ENCODE measurements at regions not wholly inside any gene's neighbourhood (a gene's known extent, or its start where the extent isn't known, plus 50 kb on each side); places are given as distances from the start of the nearest gene placed in this dataset.

DNA sequence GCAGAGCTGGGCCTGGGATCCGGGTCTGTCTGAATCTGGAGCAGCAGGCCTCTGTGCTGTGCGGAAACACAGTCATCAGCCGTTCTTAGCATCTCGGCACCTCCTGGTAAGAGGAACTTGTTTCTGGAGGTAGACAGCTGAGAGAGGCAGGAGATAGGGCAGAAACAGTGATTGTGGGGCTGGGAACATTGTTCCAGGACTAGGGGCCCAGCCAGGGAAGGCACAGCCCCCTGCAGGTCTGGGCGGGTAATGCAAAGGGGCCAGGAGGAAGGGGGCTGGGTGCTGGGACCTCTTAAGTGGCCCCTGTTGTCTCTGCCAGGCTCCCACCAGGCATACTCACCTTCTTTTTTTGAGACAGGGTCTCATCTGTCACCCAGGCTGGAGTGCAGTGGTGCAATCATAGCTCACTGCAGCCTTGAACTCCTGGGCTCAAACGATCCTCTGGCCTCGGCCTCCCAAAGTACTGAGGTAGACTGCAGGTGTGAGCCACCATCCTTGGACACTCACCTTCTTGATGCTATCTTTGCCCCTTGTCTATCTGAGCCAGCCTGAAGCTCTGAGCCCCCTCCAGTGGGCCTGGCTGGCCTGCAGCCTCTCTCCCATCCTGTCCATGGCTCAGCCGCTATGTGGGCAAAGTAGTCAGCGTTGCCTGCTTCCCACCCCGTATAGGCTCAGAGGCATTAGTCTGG lies 134.3 kb upstream of the ZBTB40 start:
- no peaks in the 10 kb centered on the region for H3K36me3 ChIP-seq
- intact Hi-C loops (cut with DNase I) = no loop called here
- H3K4me3 ChIP-seq = no peak overlapping the region
- TF ChIP-seq, protein P1, sequence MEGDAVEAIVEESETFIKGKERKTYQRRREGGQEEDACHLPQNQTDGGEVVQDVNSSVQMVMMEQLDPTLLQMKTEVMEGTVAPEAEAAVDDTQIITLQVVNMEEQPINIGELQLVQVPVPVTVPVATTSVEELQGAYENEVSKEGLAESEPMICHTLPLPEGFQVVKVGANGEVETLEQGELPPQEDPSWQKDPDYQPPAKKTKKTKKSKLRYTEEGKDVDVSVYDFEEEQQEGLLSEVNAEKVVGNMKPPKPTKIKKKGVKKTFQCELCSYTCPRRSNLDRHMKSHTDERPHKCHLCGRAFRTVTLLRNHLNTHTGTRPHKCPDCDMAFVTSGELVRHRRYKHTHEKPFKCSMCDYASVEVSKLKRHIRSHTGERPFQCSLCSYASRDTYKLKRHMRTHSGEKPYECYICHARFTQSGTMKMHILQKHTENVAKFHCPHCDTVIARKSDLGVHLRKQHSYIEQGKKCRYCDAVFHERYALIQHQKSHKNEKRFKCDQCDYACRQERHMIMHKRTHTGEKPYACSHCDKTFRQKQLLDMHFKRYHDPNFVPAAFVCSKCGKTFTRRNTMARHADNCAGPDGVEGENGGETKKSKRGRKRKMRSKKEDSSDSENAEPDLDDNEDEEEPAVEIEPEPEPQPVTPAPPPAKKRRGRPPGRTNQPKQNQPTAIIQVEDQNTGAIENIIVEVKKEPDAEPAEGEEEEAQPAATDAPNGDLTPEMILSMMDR (IDR thresholded peaks at IDR 0.05) = no peak
- H3K9me3 ChIP-seq = no peaks in the 10 kb centered on the region
- peaks cover 20% of the 10 kb centered on the region for H3K27me3 ChIP-seq
- H3K27ac ChIP-seq = no peak overlapping the region
- H3K4me1 ChIP-seq = no peaks in the 10 kb centered on the region
- no peak for DNase-seq (ENCODE audit: low spot score in 2 of 2)

DNA sequence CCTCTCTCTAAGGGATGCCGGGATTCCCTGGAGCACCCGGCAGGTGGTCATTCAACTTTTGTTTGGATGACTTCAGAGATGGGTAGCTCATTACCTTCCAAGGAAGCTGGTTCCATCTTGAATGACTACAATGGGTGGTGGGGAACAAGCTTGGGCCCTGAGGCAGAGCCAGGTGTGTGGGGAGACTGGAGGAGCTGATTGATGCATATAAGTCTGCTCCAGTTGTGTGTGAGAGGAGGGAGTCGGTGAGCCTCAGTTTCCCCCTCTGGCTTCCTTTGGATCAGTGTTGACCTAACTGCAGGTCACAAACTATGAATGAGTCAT lies 133.8 kb upstream of the ZBTB40 start:
- H3K36me3 ChIP-seq = no peaks in the 10 kb centered on the region
- peaks cover 20% of the 10 kb centered on the region for H3K27me3 ChIP-seq
- no peak overlapping the region for H3K27ac ChIP-seq
- intact Hi-C loops (cut with DNase I) = no loop called here
- TF ChIP-seq, protein P1 (IDR thresholded peaks at IDR 0.05) = no peak
- H3K4me3 ChIP-seq = no peak overlapping the region
- DNase-seq (ENCODE audit: low spot score in 2 of 2) = no peak
- no peaks in the 10 kb centered on the region for H3K4me1 ChIP-seq
- H3K9me3 ChIP-seq = no peaks in the 10 kb centered on the region

DNA sequence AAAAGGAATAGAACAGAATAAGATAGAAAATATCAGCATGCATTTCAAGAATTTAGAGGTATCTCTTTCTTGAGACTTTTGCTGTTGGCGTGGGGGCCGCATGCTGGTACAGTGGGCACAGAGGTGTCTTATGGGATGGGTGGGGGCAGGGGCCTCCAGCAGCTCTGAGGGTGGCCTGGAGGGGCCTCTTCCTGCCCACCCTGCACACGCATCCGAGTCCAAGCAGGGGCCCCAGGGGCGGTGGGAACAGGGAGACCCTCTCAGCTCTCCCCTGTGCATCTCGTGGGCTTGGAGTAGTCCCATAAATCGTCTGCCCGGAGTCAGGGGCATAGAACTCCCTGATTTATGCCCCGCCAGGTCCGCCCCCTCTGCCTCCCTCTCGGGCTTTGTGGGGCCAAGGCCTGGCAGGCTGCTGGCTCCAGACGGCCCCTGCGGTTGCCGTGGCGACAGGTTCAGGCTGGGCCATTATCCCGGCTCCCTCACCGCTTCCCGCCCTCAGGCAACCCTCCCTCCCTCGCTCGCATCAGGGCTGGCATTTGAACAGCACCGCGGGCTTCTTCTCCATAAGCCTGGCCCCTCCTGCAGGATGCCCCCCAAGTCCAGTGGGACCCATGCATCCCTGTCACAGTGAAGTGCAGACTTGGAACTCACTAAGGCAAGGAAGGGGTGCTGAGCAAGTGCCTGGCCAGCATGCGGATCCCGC lies 133.2 kb upstream of the ZBTB40 start:
- intact Hi-C loops (cut with DNase I) = no loop called here
- Histone ChIP-seq H3K36me3 (no peaks in the 10 kb centered on the region), H3K27me3 (peaks cover 20% of the 10 kb centered on the region), H3K9me3 (no peaks in the 10 kb centered on the region), H3K27ac (no peak overlapping the region), H3K4me3 (no peak overlapping the region), H3K4me1 (no peaks in the 10 kb centered on the region)
- TF ChIP-seq, protein P1 (IDR thresholded peaks at IDR 0.05) = no peak
- no peak for DNase-seq (ENCODE audit: low spot score in 2 of 2)

DNA sequence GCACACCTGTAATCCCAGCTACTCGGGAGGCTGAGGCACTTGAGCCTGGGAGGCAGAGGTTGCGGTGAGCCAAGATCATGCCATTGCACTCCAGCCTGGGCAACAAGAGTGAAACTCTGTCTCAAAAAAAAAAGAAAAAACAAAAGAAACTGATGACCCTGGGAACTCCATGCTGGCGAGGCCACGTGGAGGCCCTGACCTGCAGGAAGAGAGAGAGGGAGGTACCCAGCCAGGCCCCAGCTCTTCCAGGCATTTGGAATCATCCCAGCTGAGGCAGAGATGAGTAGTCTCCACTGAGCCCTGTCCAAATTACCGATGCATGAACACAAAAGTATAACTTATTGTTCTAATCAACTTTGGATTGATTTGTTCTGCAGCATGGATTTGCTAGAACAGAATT lies 132.0 kb upstream of the ZBTB40 start:
- H3K27me3 ChIP-seq = peaks cover 20% of the 10 kb centered on the region
- no peak overlapping the region for H3K4me3 ChIP-seq
- H3K27ac ChIP-seq = no peak overlapping the region
- intact Hi-C loops (cut with DNase I) = no loop called here
- no peaks in the 10 kb centered on the region for H3K4me1 ChIP-seq
- TF ChIP-seq, protein P1 (IDR thresholded peaks at IDR 0.05) = no peak
- H3K9me3 ChIP-seq = no peaks in the 10 kb centered on the region
- DNase-seq (ENCODE audit: low spot score in 2 of 2) = no peak
- no peaks in the 10 kb centered on the region for H3K36me3 ChIP-seq

DNA sequence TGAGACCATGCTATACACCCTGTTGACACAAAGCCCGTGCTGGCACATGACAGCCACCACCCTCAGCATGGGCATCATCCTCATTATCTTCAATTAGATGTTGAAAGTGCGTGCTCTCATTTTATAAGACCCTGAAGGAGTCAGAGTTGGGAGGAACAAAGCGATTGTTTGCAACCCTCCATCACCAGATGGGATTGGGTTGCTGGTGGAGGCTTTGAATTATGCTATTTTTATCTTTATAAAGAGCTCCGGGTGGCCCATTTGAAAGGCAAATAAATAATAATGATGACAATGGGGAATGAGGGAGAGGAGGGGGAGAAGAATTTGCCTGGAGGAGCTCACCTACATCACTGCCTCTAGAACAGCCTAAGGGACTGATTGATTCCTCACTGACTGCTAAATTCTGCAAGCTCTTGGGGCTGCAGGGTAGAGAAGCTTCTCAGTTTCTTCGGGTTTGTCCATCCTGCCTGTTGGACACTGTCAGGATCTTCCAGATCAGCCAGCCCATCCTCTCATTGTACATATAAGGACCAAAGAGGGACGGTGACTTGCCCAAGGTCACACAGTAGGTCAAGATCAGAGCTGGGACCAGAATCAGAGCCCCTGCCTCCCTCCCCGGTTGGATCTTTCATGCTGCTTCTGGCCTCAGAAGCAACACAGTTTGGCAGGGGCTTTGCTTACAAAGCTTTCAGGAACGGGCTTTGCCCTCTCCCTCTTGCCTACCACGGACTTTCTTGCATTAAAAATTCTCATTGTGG lies 130.9 kb upstream of the ZBTB40 start:
- Histone ChIP-seq H3K4me1 (no peaks in the 10 kb centered on the region), H3K27me3 (peaks cover 20% of the 10 kb centered on the region), H3K4me3 (no peak overlapping the region), H3K27ac (no peak overlapping the region), H3K36me3 (no peaks in the 10 kb centered on the region), H3K9me3 (no peaks in the 10 kb centered on the region)
- intact Hi-C loops (cut with DNase I) = no loop called here
- DNase-seq (ENCODE audit: low spot score in 2 of 2) = no peak
- TF ChIP-seq, protein P1 (IDR thresholded peaks at IDR 0.05) = no peak
